K562 (cell line): ENCODE measurements at regions not wholly inside any gene's neighbourhood (a gene's known extent, or its start where the extent isn't known, plus 50 kb on each side); places are given as distances from the start of the nearest gene placed in this dataset.

Experiments
- ATAC-seq: fragments of 200-7000 bp; cut with Tn5 transposase; 3 replicates; pipeline ENCODE4 v1.9.1; 2020; ENCODE audit warnings: moderate library complexity
- BruUV-seq: library from RNA; stranded (reverse); fragments of 400-500 nt; replicated peaks from 2 replicates; lab custom pipeline; 2021; lab: Mats Ljungman, UMichigan
- CTCF ChIA-PET: fragments of 300-600 bp; formaldehyde crosslinking; extraction: SDS; loops from one replicate; lab custom pipeline; 2021; ENCODE audit warnings: low intra/inter-chr PET ratio; lab: Yijun Ruan, JAX
- POLR2A ChIA-PET: fragments of 300-600, 350-650 bp; sonication (Branson Sonifier 250); formaldehyde crosslinking; extraction: SDS; loops from one replicate; lab custom pipeline; 2021; ENCODE audit warnings: antibody characterized with exemption, inconsistent platforms; lab: Yijun Ruan, JAX
- DNase-seq, 4 experiments: peaks; one replicate each; pipeline versions ENCODE4 v3.0.0 to v3.0.0-alpha.2; 2011 to 2018; ENCODE audit warnings: low spot score in 3 of 4, mixed read lengths in 3 of 4; ENCODE audit errors: extremely low read depth in 1 of 4
- FAIRE-seq: peaks from 2 replicates; lab custom pipeline; 2011; peaks lifted over from hg19 to GRCh38; lab: Jason Lieb, UNC
- H2AFZ ChIP-seq: 2 replicates; pipeline ENCODE4 v1.6.0; 2011; ENCODE audit warnings: low read depth, low read length, control low read depth, inconsistent platforms
- H3K27ac ChIP-seq: fragments of 200-600 bp; 3 replicates; pipeline ENCODE4 v1.8.0; 2011; ENCODE audit warnings: low read depth, mild to moderate bottlenecking, control low read depth, inconsistent platforms, low read length, moderate library complexity, mixed read lengths; ENCODE audit errors: extremely low read depth
- H3K27me3 ChIP-seq, 2 experiments: fragments of 300-600 bp in 1 of 2; 2 replicates in 1 of 2; 3 replicates in 1 of 2; pipeline versions ENCODE4 v1.6.0 to v1.8.0; 2011; ENCODE audit warnings: inconsistent platforms in 2 of 2, low read length in 2 of 2, mild to moderate bottlenecking in 1 of 2, mixed read lengths in 1 of 2, moderate library complexity in 1 of 2; ENCODE audit not compliant: control insufficient read depth in 2 of 2, insufficient read depth in 2 of 2
- H3K36me3 ChIP-seq: fragments of 300-600 bp; 3 replicates; pipeline ENCODE4 v1.8.0; 2011; ENCODE audit warnings: mild to moderate bottlenecking, low read length, inconsistent platforms; ENCODE audit not compliant: control insufficient read depth, insufficient read depth
- H3K4me1 ChIP-seq, 2 experiments: fragments of 200-600 bp in 1 of 2; replicated peaks in 1 of 2; 2 replicates in 1 of 2; 3 replicates in 1 of 2; pipeline versions ENCODE4 v1.5.1 to v1.8.0; 2011; ENCODE audit warnings: inconsistent platforms in 2 of 2, low read length in 2 of 2, mild to moderate bottlenecking in 1 of 2, mixed read lengths in 1 of 2, moderate library complexity in 1 of 2; ENCODE audit not compliant: control insufficient read depth in 2 of 2, insufficient read depth in 2 of 2
- H3K4me2 ChIP-seq: 2 replicates; pipeline ENCODE4 v1.6.1; 2011; ENCODE audit warnings: low read length, control low read depth, inconsistent platforms, mixed read lengths; ENCODE audit not compliant: insufficient read depth
- H3K4me3 ChIP-seq: fragments of 200-600 bp; sonication (generic), shearing (Covaris generic); 2 replicates; pipeline ENCODE4 v1.5.1; 2016; ENCODE audit warnings: control low read depth, inconsistent platforms
- H3K79me2 ChIP-seq: fragments of 200-600 bp; 3 replicates; pipeline ENCODE4 v1.8.0; 2011; ENCODE audit warnings: low read length, inconsistent platforms; ENCODE audit not compliant: control insufficient read depth, insufficient read depth
- H3K9ac ChIP-seq, 2 experiments: 2 replicates each; pipeline versions ENCODE4 v1.6.0 to v1.6.1; 2011; ENCODE audit warnings: low read depth in 2 of 2, low read length in 2 of 2, control low read depth in 1 of 2, inconsistent platforms in 1 of 2, mild to moderate bottlenecking in 1 of 2, mixed read lengths in 1 of 2; ENCODE audit not compliant: insufficient read depth in 1 of 2
- H3K9me1 ChIP-seq: one replicate; pipeline ENCODE4 v1.6.0; 2011; ENCODE audit warnings: inconsistent platforms, mild to moderate bottlenecking, low read length, moderate library complexity; ENCODE audit not compliant: control insufficient read depth, insufficient read depth
- H3K9me3 ChIP-seq: replicated peaks from 2 replicates; pipeline ENCODE4 v1.5.1; 2011; ENCODE audit warnings: low read depth, low read length, inconsistent platforms; ENCODE audit not compliant: control insufficient read depth, insufficient read depth
- H4K20me1 ChIP-seq: replicated peaks from 2 replicates; pipeline ENCODE4 v1.6.1; 2011; ENCODE audit warnings: low read length, inconsistent platforms, mixed read lengths; ENCODE audit not compliant: control insufficient read depth, insufficient read depth
- C11orf30 ChIP-seq: fragments of 450-650 bp; IDR thresholded peaks from 2 replicates; pipeline ENCODE4 v1.6.1; 2016; ENCODE audit warnings: low read depth, mild to moderate bottlenecking
- CREB1 ChIP-seq, 2 experiments: sonication (generic) in 1 of 2; formaldehyde crosslinking in 1 of 2; IDR thresholded peaks; 2 replicates each; pipeline versions ENCODE4 v1.6.1 to v1.8.0; 2012 to 2022; ENCODE audit warnings: inconsistent platforms in 1 of 2, mild to moderate bottlenecking in 1 of 2, missing genetic modification reagents in 1 of 2, moderate library complexity in 1 of 2
- FOXK2 ChIP-seq, 2 experiments: fragments of 450-650 bp; IDR thresholded peaks in 1 of 2; conservative IDR thresholded peaks in 1 of 2; 2 replicates each; pipeline ENCODE4 v1.6.1; 2016; ENCODE audit warnings: low read depth in 2 of 2, mild to moderate bottlenecking in 1 of 2
- KAT8 ChIP-seq: fragments of 450-650 bp; IDR thresholded peaks from 2 replicates; pipeline ENCODE4 v1.6.1; 2016; ENCODE audit warnings: low read depth, mild to moderate bottlenecking
- KLF13 ChIP-seq: fragments of 450-650 bp; IDR thresholded peaks from 2 replicates; pipeline ENCODE4 v1.6.1; 2016; ENCODE audit warnings: missing genetic modification characterization, low read depth, mild to moderate bottlenecking, missing compliant biosample characterization, moderate library complexity, borderline replicate concordance
- MCM3 ChIP-seq: fragments of 450-650 bp; IDR thresholded peaks from 2 replicates; pipeline ENCODE4 v1.6.1; 2016
- MTF1 ChIP-seq: fragments of 250-450 bp; sonication (Bioruptor Pico); IDR thresholded peaks from 2 replicates; pipeline ENCODE4 v1.9.0; 2021; ENCODE audit warnings: moderate library complexity, mild to moderate bottlenecking, inconsistent platforms, borderline replicate concordance
- NR3C1 ChIP-seq: sonication (generic); formaldehyde crosslinking; IDR thresholded peaks from 2 replicates; pipeline ENCODE4 v1.8.1; 2022; ENCODE audit warnings: missing genetic modification reagents
- PYGO2 ChIP-seq: fragments of 450-650 bp; IDR thresholded peaks from 2 replicates; pipeline ENCODE4 v1.6.1; 2016; ENCODE audit warnings: mild to moderate bottlenecking, missing genetic modification characterization, moderate library complexity, missing compliant biosample characterization
- SAP30 ChIP-seq: fragments of 200-600 bp; sonication (generic); IDR thresholded peaks from 2 replicates; pipeline ENCODE4 v1.6.1; 2012; ENCODE audit warnings: borderline replicate concordance, low read depth, mild to moderate bottlenecking, moderate library complexity, low read length, control low read depth, inconsistent platforms; ENCODE audit not compliant: insufficient read depth, poor library complexity, severe bottlenecking
- SIN3A ChIP-seq, 2 experiments: fragments of 150-350 bp in 1 of 2; IDR thresholded peaks; 2 replicates each; pipeline ENCODE4 v1.6.1; 2011 to 2016; ENCODE audit warnings: borderline replicate concordance in 2 of 2, low read depth in 2 of 2, low read length in 2 of 2, mild to moderate bottlenecking in 2 of 2, moderate library complexity in 2 of 2; ENCODE audit not compliant: control insufficient read depth in 1 of 2
- SP2 ChIP-seq: IDR thresholded peaks from 2 replicates; pipeline ENCODE4 v1.6.1; 2011; ENCODE audit warnings: mild to moderate bottlenecking, low read depth, low read length, moderate library complexity; ENCODE audit not compliant: poor library complexity, severe bottlenecking; ENCODE audit errors: extremely low read depth
- ZFP1 ChIP-seq: fragments of 450-650 bp; formaldehyde crosslinking; IDR thresholded peaks from 2 replicates; pipeline ENCODE4 v1.4.0; 2020; ENCODE audit warnings: mild to moderate bottlenecking, mixed read lengths
- ZNF12 ChIP-seq: sonication (generic); formaldehyde crosslinking; IDR thresholded peaks from 2 replicates; pipeline ENCODE4 v1.4.0; 2020; ENCODE audit warnings: mild to moderate bottlenecking, missing genetic modification reagents
- ZNF24 ChIP-seq: fragments of 450-650 bp; IDR thresholded peaks from 2 replicates; pipeline ENCODE4 v1.6.1; 2016
- ZNF707 ChIP-seq: fragments of 250-450 bp; sonication (Bioruptor Pico); conservative IDR thresholded peaks from 2 replicates; pipeline ENCODE4 v1.8.0; 2022; ENCODE audit warnings: inconsistent platforms, mild to moderate bottlenecking, moderate library complexity
- WGBS: fragments of 100-300 bp; shearing (Covaris generic); methylation state at CpG from one replicate; pipeline ENCODE4 v1.1.6; 2016; ENCODE audit warnings: low coverage, mixed read lengths; ENCODE audit not compliant: insufficient coverage; ENCODE audit errors: missing lambda C conversion rate; 5-methylcytosine and 5-hydroxymethylcytosine counted together
- in situ Hi-C: fragments of 300-500 bp; cut with MboI; formaldehyde crosslinking; loops from 4 replicates; pipeline ENCODE4 v1.15.0; 2018; ENCODE audit warnings: inconsistent platforms, mixed read lengths
- intact Hi-C: fragments of 100-400 bp; cut with micrococcal nuclease; formaldehyde crosslinking; loops from 2 replicates; pipeline ENCODE4 v1.14.2; 2022
- TF ChIP-seq, protein P1 (sequence below): IDR thresholded peaks from 2 replicates; pipeline ENCODE4 v1.6.1; 2011; ENCODE audit warnings: borderline replicate concordance, low read depth, mild to moderate bottlenecking, moderate library complexity, low read length; ENCODE audit not compliant: insufficient read depth, poor library complexity, severe bottlenecking

DNA sequence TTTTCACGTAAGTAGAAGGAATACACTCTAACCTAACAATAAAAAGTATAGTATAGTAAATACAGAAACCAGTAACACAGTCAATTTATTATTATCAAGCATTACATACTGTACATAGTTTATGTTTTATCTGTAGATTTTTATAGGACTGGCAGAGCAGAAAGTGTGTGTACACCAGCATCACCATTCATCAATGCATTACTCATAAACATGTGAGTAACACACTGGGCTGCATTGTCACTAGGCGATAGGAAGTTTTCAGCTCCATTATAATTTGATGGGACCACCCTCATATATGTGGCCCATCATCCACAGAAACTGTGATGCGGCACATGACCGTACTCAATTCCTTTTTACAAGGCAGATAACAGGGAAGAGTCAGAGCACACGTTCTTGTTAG is 137.8 kb upstream of the RBPJ start (continued):
- no peak for TF ChIP-seq KAT8

DNA sequence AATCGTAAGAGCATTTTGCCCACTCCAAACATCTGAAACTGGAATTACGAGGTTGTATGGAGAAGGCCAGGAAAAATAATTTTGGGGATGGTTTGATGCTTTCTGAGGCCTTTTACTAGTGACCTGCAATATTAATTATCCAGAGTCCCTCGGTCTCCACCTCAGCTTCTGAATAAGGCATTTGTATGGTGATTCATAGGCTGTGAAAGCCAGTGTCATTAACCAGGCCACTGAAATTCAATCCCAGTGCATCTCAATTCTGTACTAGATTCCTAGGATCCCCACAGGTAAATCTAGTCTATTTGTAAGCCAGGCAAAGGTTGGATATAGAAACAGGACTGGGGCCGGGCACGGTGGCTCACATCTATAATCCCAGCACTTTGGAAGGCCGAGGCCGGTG is 135.4 kb upstream of the RBPJ start:
- CTCF ChIA-PET = no interaction called here
- in situ Hi-C loops = no loop called here
- POLR2A ChIA-PET = no interaction called here
- no peak for FAIRE-seq
- TF ChIP-seq MCM3 (no peak), CREB1 (IDR thresholded peaks at IDR 0.05) (no peak), CREB1 (CRISPR knock-in tag; IDR thresholded peaks at IDR 0.05) (no peak), FOXK2 (conservative IDR thresholded peaks at IDR 0.05 in 1 of 2, IDR thresholded peaks at IDR 0.05 in 1 of 2; ENCODE audit: low read depth in 2 of 2) (no peak), ZFP1 (CRISPR knock-in tag) (no peak), SP2 (no peak), MTF1 (CRISPR knock-in tag) (no peak), SAP30 (no peak), SIN3A (IDR thresholded peaks at IDR 0.05; ENCODE audit: borderline replicate concordance in 2 of 2, control insufficient read depth in 1 of 2, low read depth in 2 of 2, low read length in 2 of 2) (no peak), PYGO2 (no peak), C11orf30 (no peak), NR3C1 (CRISPR knock-in tag) (no peak), ZNF707 (CRISPR knock-in tag) (no peak), ZNF24 (no peak), ZNF12 (CRISPR knock-in tag) (no peak), KLF13 (tag) (no peak)
- TF ChIP-seq, protein P1, sequence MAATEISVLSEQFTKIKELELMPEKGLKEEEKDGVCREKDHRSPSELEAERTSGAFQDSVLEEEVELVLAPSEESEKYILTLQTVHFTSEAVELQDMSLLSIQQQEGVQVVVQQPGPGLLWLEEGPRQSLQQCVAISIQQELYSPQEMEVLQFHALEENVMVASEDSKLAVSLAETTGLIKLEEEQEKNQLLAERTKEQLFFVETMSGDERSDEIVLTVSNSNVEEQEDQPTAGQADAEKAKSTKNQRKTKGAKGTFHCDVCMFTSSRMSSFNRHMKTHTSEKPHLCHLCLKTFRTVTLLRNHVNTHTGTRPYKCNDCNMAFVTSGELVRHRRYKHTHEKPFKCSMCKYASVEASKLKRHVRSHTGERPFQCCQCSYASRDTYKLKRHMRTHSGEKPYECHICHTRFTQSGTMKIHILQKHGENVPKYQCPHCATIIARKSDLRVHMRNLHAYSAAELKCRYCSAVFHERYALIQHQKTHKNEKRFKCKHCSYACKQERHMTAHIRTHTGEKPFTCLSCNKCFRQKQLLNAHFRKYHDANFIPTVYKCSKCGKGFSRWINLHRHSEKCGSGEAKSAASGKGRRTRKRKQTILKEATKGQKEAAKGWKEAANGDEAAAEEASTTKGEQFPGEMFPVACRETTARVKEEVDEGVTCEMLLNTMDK = no peak
- no peaks in the 10 kb centered on the region for H4K20me1 ChIP-seq
- intact Hi-C loops = no loop called here
- H3K9me1 ChIP-seq = no peaks in the 10 kb centered on the region
- H3K4me2 ChIP-seq = no peak overlapping the region
- no peak overlapping the region for H3K9ac ChIP-seq
- no peaks in the 10 kb centered on the region for H3K79me2 ChIP-seq
- no peak for DNase-seq
- H3K27me3 ChIP-seq = peaks cover 8 to 12% of the 10 kb centered on the region in 2 experiments; a peak in 3 of 5 replicates
- H3K4me1 ChIP-seq = no peaks in the 10 kb centered on the region; a peak in 1 of 5 replicates
- no peaks in the 10 kb centered on the region for H3K9me3 ChIP-seq
- no peak overlapping the region for H3K27ac ChIP-seq
- ATAC-seq = no peak
- no TSS peak for BruUV-seq
- H3K36me3 ChIP-seq = no peaks in the 10 kb centered on the region
- H3K4me3 ChIP-seq = no peak overlapping the region
- WGBS = 5% methylated on average over 7 of the region's 7 CpGs
- no peak overlapping the region for H2AFZ ChIP-seq
